GM23338 (cell line): ENCODE measurements at regions not wholly inside any gene's neighbourhood (a gene's known extent, or its start where the extent isn't known, plus 50 kb on each side); places are given as distances from the start of the nearest gene placed in this dataset.

Source experiments
- ATAC-seq: fragments of 200-7000 bp; cut with Tn5 transposase; 3 replicates; pipeline ENCODE4 v1.9.1; 2020
- DNase-seq: peaks from one replicate; pipeline ENCODE4 v3.0.0-alpha.2; 2015; ENCODE audit warnings: low spot score
- H2AFZ ChIP-seq: fragments of 200-600 bp; sonication (generic); 2 replicates; pipeline ENCODE4 v1.8.0; 2016; ENCODE audit warnings: antibody characterized with exemption, mild to moderate bottlenecking, moderate library complexity
- H3F3A ChIP-seq: fragments of 200-600 bp; sonication (generic); replicated peaks from 2 replicates; pipeline ENCODE4 v1.8.0; 2017; ENCODE audit warnings: antibody characterized with exemption, mixed run types, low read depth
- H3K27ac ChIP-seq: fragments of 200-600 bp; sonication (generic); 2 replicates; pipeline ENCODE4 v1.6.1; 2016; ENCODE audit warnings: low read depth
- H3K27me3 ChIP-seq: fragments of 200-600 bp; sonication (generic); 2 replicates; pipeline ENCODE4 v1.8.0; 2016; ENCODE audit warnings: mild to moderate bottlenecking, mixed run types, moderate library complexity; ENCODE audit not compliant: insufficient read depth
- H3K36me3 ChIP-seq: fragments of 200-600 bp; sonication (generic); 2 replicates; pipeline ENCODE4 v1.8.0; 2016; ENCODE audit warnings: mild to moderate bottlenecking; ENCODE audit not compliant: insufficient read depth
- H3K4me1 ChIP-seq: fragments of 200-600 bp; sonication (generic); 2 replicates; pipeline ENCODE4 v1.8.0; 2016; ENCODE audit warnings: mild to moderate bottlenecking, moderate library complexity; ENCODE audit not compliant: insufficient read depth
- H3K4me2 ChIP-seq: fragments of 200-600 bp; sonication (generic); 2 replicates; pipeline ENCODE4 v1.7.1; 2017; ENCODE audit warnings: mixed run types
- H3K4me3 ChIP-seq: fragments of 200-600 bp; sonication (generic); 2 replicates; pipeline ENCODE4 v1.6.1; 2016; ENCODE audit warnings: mixed run types
- H3K79me2 ChIP-seq: fragments of 200-600 bp; sonication (generic); replicated peaks from 2 replicates; pipeline ENCODE4 v1.8.0; 2017; ENCODE audit warnings: mild to moderate bottlenecking; ENCODE audit not compliant: insufficient read depth
- H3K9me2 ChIP-seq: fragments of 200-600 bp; sonication (generic); 2 replicates; pipeline ENCODE4 v1.8.0; 2017; ENCODE audit not compliant: insufficient read depth
- H4K20me1 ChIP-seq: fragments of 200-600 bp; sonication (generic); replicated peaks from 2 replicates; pipeline ENCODE4 v1.8.0; 2017; ENCODE audit warnings: mild to moderate bottlenecking; ENCODE audit not compliant: insufficient read depth
- H3K27ac Mint-ChIP-seq: 2 replicates; pipeline ENCODE4 v1.8.0; 2020; ENCODE audit warnings: inconsistent platforms, mild to moderate bottlenecking, moderate library complexity, mixed read lengths
- H3K27me3 Mint-ChIP-seq: 3 replicates; pipeline ENCODE4 v1.8.0; 2022; ENCODE audit warnings: low read depth, mild to moderate bottlenecking, moderate library complexity, mixed read lengths, inconsistent platforms; ENCODE audit not compliant: insufficient read depth, poor library complexity
- H3K36me3 Mint-ChIP-seq: 3 replicates; pipeline ENCODE4 v1.8.0; 2021; ENCODE audit warnings: low read depth, mild to moderate bottlenecking, inconsistent platforms, moderate library complexity, mixed read lengths
- H3K4me1 Mint-ChIP-seq: 3 replicates; pipeline ENCODE4 v1.8.0; 2020; ENCODE audit warnings: mild to moderate bottlenecking, inconsistent platforms, mixed read lengths
- H3K4me3 Mint-ChIP-seq: 3 replicates; pipeline ENCODE4 v1.8.0; 2021; ENCODE audit warnings: moderate library complexity, mild to moderate bottlenecking, inconsistent platforms, mixed read lengths
- H3K9me3 Mint-ChIP-seq: 3 replicates; pipeline ENCODE4 v1.8.0; 2020; ENCODE audit warnings: moderate library complexity, mild to moderate bottlenecking, inconsistent platforms, mixed read lengths
- CREB1 ChIP-seq: fragments of 250-450 bp; sonication (Bioruptor Pico); IDR thresholded peaks from 2 replicates; pipeline ENCODE4 v1.5.0; 2020; ENCODE audit warnings: low read depth, mild to moderate bottlenecking, moderate library complexity
- EZH2 ChIP-seq: fragments of 200-600 bp; sonication (generic); IDR thresholded peaks from one replicate; pipeline ENCODE4 v1.8.0; 2017; ENCODE audit warnings: antibody characterized with exemption, mild to moderate bottlenecking, low read depth; ENCODE audit not compliant: unreplicated experiment
- EZH2phosphoT487 ChIP-seq: fragments of 200-600 bp; sonication (generic); IDR thresholded peaks from one replicate; pipeline ENCODE4 v1.8.1; 2018; ENCODE audit warnings: antibody characterized with exemption; ENCODE audit not compliant: unreplicated experiment
- JUNB ChIP-seq: IDR thresholded peaks from one replicate; pipeline ENCODE4 v1.6.1; 2016; ENCODE audit warnings: antibody characterized with exemption; ENCODE audit not compliant: unreplicated experiment
- NANOG ChIP-seq: IDR thresholded peaks from 2 replicates; pipeline ENCODE4 v1.6.1; 2016; ENCODE audit warnings: antibody characterized with exemption, borderline replicate concordance
- POLR2AphosphoS5 ChIP-seq: IDR thresholded peaks from 2 replicates; pipeline ENCODE4 v1.6.1; 2016; ENCODE audit warnings: antibody characterized with exemption, low read depth
- STAT1 ChIP-seq: IDR thresholded peaks from one replicate; pipeline ENCODE4 v1.6.1; 2016; ENCODE audit warnings: antibody characterized with exemption; ENCODE audit not compliant: unreplicated experiment
- ZNF331 ChIP-seq: fragments of 250-450 bp; sonication (Bioruptor Pico); IDR thresholded peaks from 2 replicates; pipeline ENCODE4 v1.5.0; 2020; ENCODE audit warnings: low read depth, mild to moderate bottlenecking, moderate library complexity
- TF ChIP-seq, protein P1 (sequence below), 2 experiments: fragments of 200-600 bp in 1 of 2; sonication (generic) in 1 of 2; conservative IDR thresholded peaks; 2 replicates each; pipeline versions ENCODE4 v1.5.1 to v1.6.1; 2016 to 2017; ENCODE audit warnings: antibody characterized with exemption in 2 of 2, low read depth in 2 of 2, mild to moderate bottlenecking in 2 of 2, moderate library complexity in 1 of 2
- TF ChIP-seq, protein P2 (sequence below): IDR thresholded peaks from 2 replicates; pipeline ENCODE4 v1.6.1; 2016; ENCODE audit warnings: antibody characterized with exemption
- TF ChIP-seq, protein P3 (sequence below): IDR thresholded peaks from one replicate; pipeline ENCODE4 v1.6.1; 2018; ENCODE audit warnings: antibody characterized with exemption; ENCODE audit not compliant: unreplicated experiment
- TF ChIP-seq, protein P4 (sequence below): fragments of 250-450 bp; sonication (Bioruptor Pico); IDR thresholded peaks from 2 replicates; pipeline ENCODE4 v1.5.0; 2020; ENCODE audit warnings: mild to moderate bottlenecking, moderate library complexity

GRCh38 chr4:188728359-188728758 is 589.1 kb downstream of the TRIML1 start:
- DNase-seq (no peak), ATAC-seq (no peak)
- TF ChIP-seq POLR2AphosphoS5, result no peak
- no peak for TF ChIP-seq JUNB
- TF ChIP-seq, protein P1, sequence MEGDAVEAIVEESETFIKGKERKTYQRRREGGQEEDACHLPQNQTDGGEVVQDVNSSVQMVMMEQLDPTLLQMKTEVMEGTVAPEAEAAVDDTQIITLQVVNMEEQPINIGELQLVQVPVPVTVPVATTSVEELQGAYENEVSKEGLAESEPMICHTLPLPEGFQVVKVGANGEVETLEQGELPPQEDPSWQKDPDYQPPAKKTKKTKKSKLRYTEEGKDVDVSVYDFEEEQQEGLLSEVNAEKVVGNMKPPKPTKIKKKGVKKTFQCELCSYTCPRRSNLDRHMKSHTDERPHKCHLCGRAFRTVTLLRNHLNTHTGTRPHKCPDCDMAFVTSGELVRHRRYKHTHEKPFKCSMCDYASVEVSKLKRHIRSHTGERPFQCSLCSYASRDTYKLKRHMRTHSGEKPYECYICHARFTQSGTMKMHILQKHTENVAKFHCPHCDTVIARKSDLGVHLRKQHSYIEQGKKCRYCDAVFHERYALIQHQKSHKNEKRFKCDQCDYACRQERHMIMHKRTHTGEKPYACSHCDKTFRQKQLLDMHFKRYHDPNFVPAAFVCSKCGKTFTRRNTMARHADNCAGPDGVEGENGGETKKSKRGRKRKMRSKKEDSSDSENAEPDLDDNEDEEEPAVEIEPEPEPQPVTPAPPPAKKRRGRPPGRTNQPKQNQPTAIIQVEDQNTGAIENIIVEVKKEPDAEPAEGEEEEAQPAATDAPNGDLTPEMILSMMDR (conservative IDR thresholded peaks at IDR 0.05; ENCODE audit: low read depth in 2 of 2), result no peak
- no peak for TF ChIP-seq NANOG
- no peak for TF ChIP-seq EZH2
- no peak for TF ChIP-seq EZH2phosphoT487
- TF ChIP-seq, protein P2, sequence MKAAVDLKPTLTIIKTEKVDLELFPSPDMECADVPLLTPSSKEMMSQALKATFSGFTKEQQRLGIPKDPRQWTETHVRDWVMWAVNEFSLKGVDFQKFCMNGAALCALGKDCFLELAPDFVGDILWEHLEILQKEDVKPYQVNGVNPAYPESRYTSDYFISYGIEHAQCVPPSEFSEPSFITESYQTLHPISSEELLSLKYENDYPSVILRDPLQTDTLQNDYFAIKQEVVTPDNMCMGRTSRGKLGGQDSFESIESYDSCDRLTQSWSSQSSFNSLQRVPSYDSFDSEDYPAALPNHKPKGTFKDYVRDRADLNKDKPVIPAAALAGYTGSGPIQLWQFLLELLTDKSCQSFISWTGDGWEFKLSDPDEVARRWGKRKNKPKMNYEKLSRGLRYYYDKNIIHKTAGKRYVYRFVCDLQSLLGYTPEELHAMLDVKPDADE, result no peak
- TF ChIP-seq, protein P3, sequence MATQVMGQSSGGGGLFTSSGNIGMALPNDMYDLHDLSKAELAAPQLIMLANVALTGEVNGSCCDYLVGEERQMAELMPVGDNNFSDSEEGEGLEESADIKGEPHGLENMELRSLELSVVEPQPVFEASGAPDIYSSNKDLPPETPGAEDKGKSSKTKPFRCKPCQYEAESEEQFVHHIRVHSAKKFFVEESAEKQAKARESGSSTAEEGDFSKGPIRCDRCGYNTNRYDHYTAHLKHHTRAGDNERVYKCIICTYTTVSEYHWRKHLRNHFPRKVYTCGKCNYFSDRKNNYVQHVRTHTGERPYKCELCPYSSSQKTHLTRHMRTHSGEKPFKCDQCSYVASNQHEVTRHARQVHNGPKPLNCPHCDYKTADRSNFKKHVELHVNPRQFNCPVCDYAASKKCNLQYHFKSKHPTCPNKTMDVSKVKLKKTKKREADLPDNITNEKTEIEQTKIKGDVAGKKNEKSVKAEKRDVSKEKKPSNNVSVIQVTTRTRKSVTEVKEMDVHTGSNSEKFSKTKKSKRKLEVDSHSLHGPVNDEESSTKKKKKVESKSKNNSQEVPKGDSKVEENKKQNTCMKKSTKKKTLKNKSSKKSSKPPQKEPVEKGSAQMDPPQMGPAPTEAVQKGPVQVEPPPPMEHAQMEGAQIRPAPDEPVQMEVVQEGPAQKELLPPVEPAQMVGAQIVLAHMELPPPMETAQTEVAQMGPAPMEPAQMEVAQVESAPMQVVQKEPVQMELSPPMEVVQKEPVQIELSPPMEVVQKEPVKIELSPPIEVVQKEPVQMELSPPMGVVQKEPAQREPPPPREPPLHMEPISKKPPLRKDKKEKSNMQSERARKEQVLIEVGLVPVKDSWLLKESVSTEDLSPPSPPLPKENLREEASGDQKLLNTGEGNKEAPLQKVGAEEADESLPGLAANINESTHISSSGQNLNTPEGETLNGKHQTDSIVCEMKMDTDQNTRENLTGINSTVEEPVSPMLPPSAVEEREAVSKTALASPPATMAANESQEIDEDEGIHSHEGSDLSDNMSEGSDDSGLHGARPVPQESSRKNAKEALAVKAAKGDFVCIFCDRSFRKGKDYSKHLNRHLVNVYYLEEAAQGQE, result no peak
- no peak for TF ChIP-seq CREB1 (CRISPR knock-in tag)
- TF ChIP-seq, protein P4, sequence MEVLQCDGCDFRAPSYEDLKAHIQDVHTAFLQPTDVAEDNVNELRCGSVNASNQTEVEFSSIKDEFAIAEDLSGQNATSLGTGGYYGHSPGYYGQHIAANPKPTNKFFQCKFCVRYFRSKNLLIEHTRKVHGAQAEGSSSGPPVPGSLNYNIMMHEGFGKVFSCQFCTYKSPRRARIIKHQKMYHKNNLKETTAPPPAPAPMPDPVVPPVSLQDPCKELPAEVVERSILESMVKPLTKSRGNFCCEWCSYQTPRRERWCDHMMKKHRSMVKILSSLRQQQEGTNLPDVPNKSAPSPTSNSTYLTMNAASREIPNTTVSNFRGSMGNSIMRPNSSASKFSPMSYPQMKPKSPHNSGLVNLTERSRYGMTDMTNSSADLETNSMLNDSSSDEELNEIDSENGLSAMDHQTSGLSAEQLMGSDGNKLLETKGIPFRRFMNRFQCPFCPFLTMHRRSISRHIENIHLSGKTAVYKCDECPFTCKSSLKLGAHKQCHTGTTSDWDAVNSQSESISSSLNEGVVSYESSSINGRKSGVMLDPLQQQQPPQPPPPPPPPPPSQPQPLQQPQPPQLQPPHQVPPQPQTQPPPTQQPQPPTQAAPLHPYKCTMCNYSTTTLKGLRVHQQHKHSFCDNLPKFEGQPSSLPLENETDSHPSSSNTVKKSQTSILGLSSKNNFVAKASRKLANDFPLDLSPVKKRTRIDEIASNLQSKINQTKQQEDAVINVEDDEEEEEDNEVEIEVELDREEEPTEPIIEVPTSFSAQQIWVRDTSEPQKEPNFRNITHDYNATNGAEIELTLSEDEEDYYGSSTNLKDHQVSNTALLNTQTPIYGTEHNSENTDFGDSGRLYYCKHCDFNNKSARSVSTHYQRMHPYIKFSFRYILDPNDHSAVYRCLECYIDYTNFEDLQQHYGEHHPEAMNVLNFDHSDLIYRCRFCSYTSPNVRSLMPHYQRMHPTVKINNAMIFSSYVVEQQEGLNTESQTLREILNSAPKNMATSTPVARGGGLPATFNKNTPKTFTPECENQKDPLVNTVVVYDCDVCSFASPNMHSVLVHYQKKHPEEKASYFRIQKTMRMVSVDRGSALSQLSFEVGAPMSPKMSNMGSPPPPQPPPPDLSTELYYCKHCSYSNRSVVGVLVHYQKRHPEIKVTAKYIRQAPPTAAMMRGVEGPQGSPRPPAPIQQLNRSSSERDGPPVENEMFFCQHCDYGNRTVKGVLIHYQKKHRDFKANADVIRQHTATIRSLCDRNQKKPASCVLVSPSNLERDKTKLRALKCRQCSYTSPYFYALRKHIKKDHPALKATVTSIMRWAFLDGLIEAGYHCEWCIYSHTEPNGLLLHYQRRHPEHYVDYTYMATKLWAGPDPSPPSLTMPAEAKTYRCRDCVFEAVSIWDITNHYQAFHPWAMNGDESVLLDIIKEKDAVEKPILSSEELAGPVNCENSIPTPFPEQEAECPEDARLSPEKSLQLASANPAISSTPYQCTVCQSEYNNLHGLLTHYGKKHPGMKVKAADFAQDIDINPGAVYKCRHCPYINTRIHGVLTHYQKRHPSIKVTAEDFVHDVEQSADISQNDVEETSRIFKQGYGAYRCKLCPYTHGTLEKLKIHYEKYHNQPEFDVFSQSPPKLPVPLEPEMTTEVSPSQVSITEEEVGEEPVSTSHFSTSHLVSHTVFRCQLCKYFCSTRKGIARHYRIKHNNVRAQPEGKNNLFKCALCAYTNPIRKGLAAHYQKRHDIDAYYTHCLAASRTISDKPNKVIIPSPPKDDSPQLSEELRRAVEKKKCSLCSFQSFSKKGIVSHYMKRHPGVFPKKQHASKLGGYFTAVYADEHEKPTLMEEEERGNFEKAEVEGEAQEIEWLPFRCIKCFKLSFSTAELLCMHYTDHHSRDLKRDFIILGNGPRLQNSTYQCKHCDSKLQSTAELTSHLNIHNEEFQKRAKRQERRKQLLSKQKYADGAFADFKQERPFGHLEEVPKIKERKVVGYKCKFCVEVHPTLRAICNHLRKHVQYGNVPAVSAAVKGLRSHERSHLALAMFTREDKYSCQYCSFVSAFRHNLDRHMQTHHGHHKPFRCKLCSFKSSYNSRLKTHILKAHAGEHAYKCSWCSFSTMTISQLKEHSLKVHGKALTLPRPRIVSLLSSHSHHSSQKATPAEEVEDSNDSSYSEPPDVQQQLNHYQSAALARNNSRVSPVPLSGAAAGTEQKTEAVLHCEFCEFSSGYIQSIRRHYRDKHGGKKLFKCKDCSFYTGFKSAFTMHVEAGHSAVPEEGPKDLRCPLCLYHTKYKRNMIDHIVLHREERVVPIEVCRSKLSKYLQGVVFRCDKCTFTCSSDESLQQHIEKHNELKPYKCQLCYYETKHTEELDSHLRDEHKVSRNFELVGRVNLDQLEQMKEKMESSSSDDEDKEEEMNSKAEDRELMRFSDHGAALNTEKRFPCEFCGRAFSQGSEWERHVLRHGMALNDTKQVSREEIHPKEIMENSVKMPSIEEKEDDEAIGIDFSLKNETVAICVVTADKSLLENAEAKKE (CRISPR knock-in tag), result no peak
- no peak for TF ChIP-seq STAT1
- no peak for TF ChIP-seq ZNF331 (CRISPR knock-in tag)
- Histone ChIP-seq H3K79me2 (no peaks in the 10 kb centered on the region), H3K4me3 (no peak overlapping the region), H3K36me3 (no peaks in the 10 kb centered on the region), H4K20me1 (no peaks in the 10 kb centered on the region), H3K4me1 (no peaks in the 10 kb centered on the region), H3F3A (no peaks in the 10 kb centered on the region), H3K4me2 (no peak overlapping the region), H3K27me3 (no peaks in the 10 kb centered on the region), H2AFZ (peak overlapping the region; percentile 60; the same call in 1 of the 2 replicates), H3K9me2 (peaks cover 3% of the 10 kb centered on the region; the same call in 1 of the 2 replicates), H3K27ac (no peak overlapping the region)
- Mint-ChIP-seq H3K36me3 (no peaks in the 10 kb centered on the region), H3K27ac (no peak overlapping the region), H3K27me3 (no peaks in the 10 kb centered on the region), H3K4me3 (no peak overlapping the region), H3K4me1 (no peaks in the 10 kb centered on the region), H3K9me3 (no peaks in the 10 kb centered on the region; the same call in 2 of the 3 replicates)
